Breast epithelium (tissue), 4 donors: ENCODE measurements at regions not wholly inside any gene's neighbourhood (a gene's known extent, or its start where the extent isn't known, plus 50 kb on each side); places are given as distances from the start of the nearest gene placed in this dataset.
A peak's percentile ranks its signal among the peaks of the same experiment; 100 is the strongest.

ENCODE experiments used
- DNase-seq, 2 donors: peaks; one replicate each; pipeline ENCODE4 v3.0.0-alpha.2; 2019; ENCODE audit warnings: low spot score in 2 of 2
- H3K27ac ChIP-seq, 2 donors: fragments of 200-600 bp; sonication (generic) in 1 of 2; one replicate each; pipeline ENCODE4 v1.5.1; 2016 to 2019; ENCODE audit warnings: mild to moderate bottlenecking in 1 of 2
- H3K27me3 ChIP-seq, 2 donors: fragments of 200-600 bp; sonication (generic) in 1 of 2; one replicate each; pipeline versions ENCODE4 v1.5.1 to v1.6.0; 2017 to 2019; ENCODE audit warnings: control low read depth in 1 of 2, mild to moderate bottlenecking in 1 of 2
- H3K36me3 ChIP-seq: fragments of 200-600 bp; one replicate; pipeline ENCODE4 v1.5.1; 2019
- H3K4me1 ChIP-seq, 2 donors: fragments of 200-600 bp; sonication (generic); one replicate each; pipeline ENCODE4 v1.5.1; 2016 to 2019; ENCODE audit warnings: control low read depth in 1 of 2
- H3K4me3 ChIP-seq, 3 donors: fragments of 200-600 bp; sonication (generic); 1 replicate in 2 of 3; 2 replicates in 1 of 3; pipeline ENCODE4 v1.5.1; 2016 to 2019; ENCODE audit warnings: mild to moderate bottlenecking in 3 of 3, moderate library complexity in 2 of 3
- H3K9me3 ChIP-seq, 2 donors: fragments of 200-600 bp; sonication (generic) in 1 of 2; one replicate each; pipeline ENCODE4 v1.5.1; 2016 to 2019; ENCODE audit warnings: control low read depth in 1 of 2
- POLR2A ChIP-seq: fragments of 450-650 bp; IDR thresholded peaks from one replicate; pipeline ENCODE4 v1.6.1; 2016; ENCODE audit warnings: antibody characterized with exemption, mild to moderate bottlenecking, moderate library complexity
- POLR2AphosphoS5 ChIP-seq, 3 donors: sonication (generic); formaldehyde crosslinking; IDR thresholded peaks; one replicate each; pipeline ENCODE4 v1.6.1; 2017; ENCODE audit warnings: antibody characterized with exemption in 3 of 3
- intact Hi-C: fragments of 100-400 bp; cut with DNase I; formaldehyde crosslinking; loops from one replicate; pipeline ENCODE4 v1.15.1; 2023; ENCODE audit warnings: low total_unique reads
- TF ChIP-seq, protein P1 (sequence below), 3 donors: fragments of 450-650 bp; IDR thresholded peaks; one replicate each; pipeline ENCODE4 v1.5.1; 2016 to 2017; ENCODE audit warnings: antibody characterized with exemption in 3 of 3, mild to moderate bottlenecking in 3 of 3, moderate library complexity in 3 of 3

DNA sequence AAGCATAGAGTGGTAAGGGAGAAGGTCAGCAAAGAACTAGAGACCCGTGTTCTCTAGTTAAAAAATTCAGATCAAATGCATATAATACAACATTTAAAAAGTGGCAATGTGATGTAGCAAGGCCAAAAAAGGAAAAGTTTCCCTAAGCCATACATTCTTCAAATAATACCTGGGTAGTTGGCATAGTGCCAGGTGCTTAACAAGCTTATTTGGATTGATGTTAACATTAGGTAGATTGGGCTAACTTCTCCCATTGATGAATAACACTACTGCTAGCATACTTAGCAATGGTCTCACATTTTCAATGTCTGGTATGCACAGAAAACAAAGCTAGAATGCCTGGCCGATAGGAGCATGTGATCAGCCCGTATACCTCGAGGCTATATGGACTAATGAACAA, 283.6 kb upstream of the RARB start:
- no peak for DNase-seq
- Histone ChIP-seq H3K9me3 (no peaks in the 10 kb centered on the region), H3K27me3 (no peaks in the 10 kb centered on the region), H3K36me3 (no peaks in the 10 kb centered on the region), H3K27ac (no peak overlapping the region), H3K4me3 (no peak overlapping the region), H3K4me1 (peaks cover 0 to 4% of the 10 kb centered on the region in 2 donors)
- TF ChIP-seq, protein P1, sequence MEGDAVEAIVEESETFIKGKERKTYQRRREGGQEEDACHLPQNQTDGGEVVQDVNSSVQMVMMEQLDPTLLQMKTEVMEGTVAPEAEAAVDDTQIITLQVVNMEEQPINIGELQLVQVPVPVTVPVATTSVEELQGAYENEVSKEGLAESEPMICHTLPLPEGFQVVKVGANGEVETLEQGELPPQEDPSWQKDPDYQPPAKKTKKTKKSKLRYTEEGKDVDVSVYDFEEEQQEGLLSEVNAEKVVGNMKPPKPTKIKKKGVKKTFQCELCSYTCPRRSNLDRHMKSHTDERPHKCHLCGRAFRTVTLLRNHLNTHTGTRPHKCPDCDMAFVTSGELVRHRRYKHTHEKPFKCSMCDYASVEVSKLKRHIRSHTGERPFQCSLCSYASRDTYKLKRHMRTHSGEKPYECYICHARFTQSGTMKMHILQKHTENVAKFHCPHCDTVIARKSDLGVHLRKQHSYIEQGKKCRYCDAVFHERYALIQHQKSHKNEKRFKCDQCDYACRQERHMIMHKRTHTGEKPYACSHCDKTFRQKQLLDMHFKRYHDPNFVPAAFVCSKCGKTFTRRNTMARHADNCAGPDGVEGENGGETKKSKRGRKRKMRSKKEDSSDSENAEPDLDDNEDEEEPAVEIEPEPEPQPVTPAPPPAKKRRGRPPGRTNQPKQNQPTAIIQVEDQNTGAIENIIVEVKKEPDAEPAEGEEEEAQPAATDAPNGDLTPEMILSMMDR (IDR thresholded peaks at IDR 0.05): no peak
- TF ChIP-seq POLR2A (no peak), POLR2AphosphoS5 (IDR thresholded peaks at IDR 0.05) (no peak)
- intact Hi-C loops: no loop called here

DNA sequence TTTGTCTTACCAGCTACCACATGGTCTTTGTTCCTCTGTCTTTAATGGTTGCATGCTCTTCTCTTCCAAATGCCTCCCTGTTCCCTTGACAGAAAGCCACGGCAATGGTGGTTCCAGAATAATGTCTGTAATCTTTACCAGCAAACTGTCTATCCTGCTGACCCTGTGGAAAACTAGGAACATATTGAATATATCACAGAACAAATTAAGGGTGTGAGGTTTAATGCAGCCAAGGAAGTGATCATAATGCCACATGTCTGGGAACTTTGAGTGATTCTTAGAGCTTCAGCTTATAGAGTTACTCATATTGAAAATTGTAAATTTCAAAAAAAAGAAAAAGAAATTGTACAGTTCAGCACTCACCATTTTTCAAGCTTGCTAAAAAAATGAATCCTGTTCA, 282.9 kb upstream of the RARB start:
- no peaks in the 10 kb centered on the region for H3K9me3 ChIP-seq
- no peak for DNase-seq
- H3K27me3 ChIP-seq: no peaks in the 10 kb centered on the region
- no peak overlapping the region for H3K4me3 ChIP-seq
- H3K27ac ChIP-seq: no peak overlapping the region
- intact Hi-C loops: no loop called here
- no peaks in the 10 kb centered on the region for H3K36me3 ChIP-seq
- no peak for TF ChIP-seq POLR2A
- no peak for TF ChIP-seq POLR2AphosphoS5 (IDR thresholded peaks at IDR 0.05)
- TF ChIP-seq, protein P1 (IDR thresholded peaks at IDR 0.05): no peak
- H3K4me1 ChIP-seq: peaks cover 0 to 4% of the 10 kb centered on the region in 2 donors

DNA sequence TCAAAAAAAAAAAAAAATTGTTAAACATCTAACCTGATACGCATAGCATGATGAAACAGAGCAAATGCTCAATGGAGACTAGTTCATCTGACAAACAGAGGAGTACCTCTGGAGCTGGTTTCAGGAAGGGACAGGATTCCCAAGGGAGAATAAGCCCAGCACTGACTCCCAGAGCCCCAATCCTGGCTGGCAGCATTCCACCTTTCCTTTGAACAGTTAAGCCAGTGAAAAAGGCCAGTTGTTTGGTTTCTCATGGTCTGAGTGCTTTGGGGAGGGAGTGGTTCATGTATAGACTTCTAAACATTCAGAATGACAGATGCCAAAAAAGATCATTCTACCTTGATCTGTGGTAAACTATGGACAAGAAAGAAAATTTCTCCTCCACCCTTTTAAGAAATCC, 277.9 kb upstream of the RARB start:
- H3K4me1 ChIP-seq: no peaks in the 10 kb centered on the region
- intact Hi-C loops: no loop called here
- no peak overlapping the region for H3K27ac ChIP-seq
- no peaks in the 10 kb centered on the region for H3K36me3 ChIP-seq
- no peak for DNase-seq
- no peak overlapping the region for H3K4me3 ChIP-seq
- H3K27me3 ChIP-seq: no peaks in the 10 kb centered on the region
- H3K9me3 ChIP-seq: no peaks in the 10 kb centered on the region
- TF ChIP-seq, protein P1 (IDR thresholded peaks at IDR 0.05): no peak
- TF ChIP-seq POLR2A: no peak
- TF ChIP-seq POLR2AphosphoS5 (IDR thresholded peaks at IDR 0.05): no peak

DNA sequence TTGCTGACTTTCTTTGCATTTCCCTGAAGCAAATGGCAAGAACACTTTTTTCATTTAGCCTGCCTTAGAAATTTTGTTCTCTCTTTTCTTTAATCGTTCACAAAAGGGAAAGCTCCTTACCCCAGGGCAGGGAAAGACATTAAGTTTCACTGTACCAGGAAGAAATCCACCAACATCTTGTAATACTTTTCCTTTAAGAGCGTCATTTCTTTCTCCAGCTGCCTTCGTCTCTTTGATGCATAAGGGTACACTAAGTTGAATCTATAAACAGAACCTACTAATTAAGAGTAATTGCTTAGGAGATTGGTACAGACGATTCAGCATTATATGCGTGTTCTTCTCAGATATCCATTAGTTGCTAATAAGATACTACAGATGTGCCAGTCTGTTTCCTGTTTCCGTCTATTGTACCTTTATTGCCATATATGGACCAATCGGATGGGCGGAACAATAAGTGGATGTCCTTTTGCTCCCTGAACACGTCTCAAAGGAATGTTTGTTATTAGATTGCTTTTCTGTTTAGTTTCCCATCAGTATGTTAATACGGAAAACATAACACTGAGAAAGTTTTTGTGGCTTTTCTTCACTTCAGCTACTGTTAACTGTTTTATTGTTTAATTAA, 276.7 kb upstream of the RARB start:
- peak overlapping the region; percentile 43 to 56 for H3K27ac ChIP-seq
- intact Hi-C loops: no loop called here
- no peaks in the 10 kb centered on the region for H3K36me3 ChIP-seq
- peak overlapping the region in 2 of 3 donors; percentile 17 to 52 for H3K4me3 ChIP-seq
- no peak for DNase-seq
- H3K9me3 ChIP-seq: no peaks in the 10 kb centered on the region
- no peaks in the 10 kb centered on the region for H3K27me3 ChIP-seq
- no peaks in the 10 kb centered on the region for H3K4me1 ChIP-seq
- TF ChIP-seq, protein P1 (IDR thresholded peaks at IDR 0.05): no peak
- TF ChIP-seq POLR2A (no peak), POLR2AphosphoS5 (IDR thresholded peaks at IDR 0.05) (no peak)

DNA sequence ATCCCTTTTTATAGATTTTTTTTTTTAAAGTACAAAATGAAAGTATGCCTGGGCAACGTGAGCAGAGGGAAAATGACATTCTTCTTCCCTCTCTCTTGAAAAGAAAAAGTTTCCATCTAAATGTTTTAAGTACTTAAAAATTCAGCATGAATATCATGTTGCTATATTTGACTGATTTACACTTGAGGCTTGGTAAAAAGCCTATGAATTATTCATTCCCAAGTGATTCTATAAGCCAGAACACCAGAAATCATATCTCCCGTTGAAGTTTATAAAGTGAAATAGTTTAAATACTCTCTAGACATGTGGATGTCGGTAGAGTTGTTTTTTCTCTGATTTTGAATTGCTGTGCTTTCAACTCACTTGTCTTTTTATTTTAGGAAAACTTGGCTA, 276.2 kb upstream of the RARB start:
- Histone ChIP-seq H3K27me3 (no peaks in the 10 kb centered on the region), H3K36me3 (no peaks in the 10 kb centered on the region), H3K9me3 (no peaks in the 10 kb centered on the region), H3K27ac (peak overlapping the region in 1 of 2 donors; percentile 56), H3K4me1 (no peaks in the 10 kb centered on the region), H3K4me3 (peak overlapping the region in 2 of 3 donors; percentile 17 to 52)
- DNase-seq: no peak
- TF ChIP-seq, protein P1 (IDR thresholded peaks at IDR 0.05): no peak
- TF ChIP-seq POLR2AphosphoS5 (IDR thresholded peaks at IDR 0.05) (no peak), POLR2A (no peak)
- intact Hi-C loops: no loop called here
